IMR-90 (cell line): ENCODE measurements at regions not wholly inside any gene's neighbourhood (a gene's known extent, or its start where the extent isn't known, plus 50 kb on each side); places are given as distances from the start of the nearest gene placed in this dataset.

Experiments
- BHLHE40 ChIP-seq: fragments of 150-350 bp; IDR thresholded peaks from 2 replicates; pipeline ENCODE4 v1.6.1; 2016; ENCODE audit warnings: mild to moderate bottlenecking, low read depth, low read length
- CEBPB ChIP-seq: IDR thresholded peaks from 2 replicates; pipeline ENCODE4 v1.6.1; 2012; ENCODE audit warnings: low read depth, low read length, improper control_type of control experiment
- FOS ChIP-seq: fragments of 150-350 bp; IDR thresholded peaks from 2 replicates; pipeline ENCODE4 v1.6.1; 2016; ENCODE audit warnings: low read depth, low read length
- MAFK ChIP-seq: IDR thresholded peaks from 2 replicates; pipeline ENCODE4 v1.6.1; 2012; ENCODE audit warnings: low read depth, low read length, improper control_type of control experiment
- MXI1 ChIP-seq: IDR thresholded peaks from 2 replicates; pipeline ENCODE4 v1.6.1; 2012; ENCODE audit warnings: low read depth, mild to moderate bottlenecking, low read length, moderate library complexity, borderline replicate concordance
- POLR2A ChIP-seq: IDR thresholded peaks from 2 replicates; pipeline ENCODE4 v1.6.1; 2012; ENCODE audit warnings: mild to moderate bottlenecking, low read depth, low read length
- RAD21 ChIP-seq: IDR thresholded peaks from 2 replicates; pipeline ENCODE4 v1.6.1; 2012; ENCODE audit warnings: low read length, improper control_type of control experiment
- RCOR1 ChIP-seq: IDR thresholded peaks from 2 replicates; pipeline ENCODE4 v1.6.1; 2012; ENCODE audit warnings: mild to moderate bottlenecking, low read length, improper control_type of control experiment; ENCODE audit not compliant: insufficient replicate concordance
- SMC3 ChIP-seq: fragments of 150-350 bp; IDR thresholded peaks from 2 replicates; pipeline ENCODE4 v1.6.1; 2016; ENCODE audit warnings: low read depth, mild to moderate bottlenecking, antibody characterized with exemption, low read length, moderate library complexity
- TF ChIP-seq, protein P1 (sequence below): conservative IDR thresholded peaks from 2 replicates; pipeline ENCODE4 v1.5.1; 2012; ENCODE audit warnings: mild to moderate bottlenecking, low read depth, low read length, improper control_type of control experiment
- TF ChIP-seq, protein P2 (sequence below): fragments of 150-350 bp; IDR thresholded peaks from 2 replicates; pipeline ENCODE4 v1.6.1; 2016; ENCODE audit warnings: low read depth, mild to moderate bottlenecking, low read length, moderate library complexity, borderline replicate concordance

DNA sequence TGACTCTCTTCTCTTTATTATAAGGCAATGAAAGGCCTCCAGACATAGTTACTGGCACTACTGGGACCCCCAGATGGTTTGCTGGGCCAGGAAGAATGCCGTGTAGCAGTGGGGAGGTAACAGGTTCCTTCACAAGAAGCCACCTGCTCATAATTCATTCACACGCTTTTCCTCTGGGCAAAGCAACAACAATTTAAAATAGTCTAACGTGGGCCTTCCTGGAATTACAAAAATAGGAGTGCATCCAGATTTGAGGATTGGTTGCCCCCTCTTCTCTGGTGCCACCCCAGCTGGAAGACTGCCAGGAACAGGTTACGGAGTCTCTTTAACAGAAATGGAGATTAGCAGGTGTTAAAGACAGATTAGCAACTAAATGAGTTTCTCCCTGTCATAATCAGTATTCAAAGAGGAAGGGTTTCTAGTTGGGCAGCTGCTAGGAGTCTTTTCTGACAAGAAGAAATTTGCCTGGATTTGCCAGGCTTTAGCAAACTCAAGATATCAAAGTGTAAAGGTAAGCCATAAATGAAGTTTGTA is 409.6 kb downstream of the NPIPA8 start:
- TF ChIP-seq, protein P1, sequence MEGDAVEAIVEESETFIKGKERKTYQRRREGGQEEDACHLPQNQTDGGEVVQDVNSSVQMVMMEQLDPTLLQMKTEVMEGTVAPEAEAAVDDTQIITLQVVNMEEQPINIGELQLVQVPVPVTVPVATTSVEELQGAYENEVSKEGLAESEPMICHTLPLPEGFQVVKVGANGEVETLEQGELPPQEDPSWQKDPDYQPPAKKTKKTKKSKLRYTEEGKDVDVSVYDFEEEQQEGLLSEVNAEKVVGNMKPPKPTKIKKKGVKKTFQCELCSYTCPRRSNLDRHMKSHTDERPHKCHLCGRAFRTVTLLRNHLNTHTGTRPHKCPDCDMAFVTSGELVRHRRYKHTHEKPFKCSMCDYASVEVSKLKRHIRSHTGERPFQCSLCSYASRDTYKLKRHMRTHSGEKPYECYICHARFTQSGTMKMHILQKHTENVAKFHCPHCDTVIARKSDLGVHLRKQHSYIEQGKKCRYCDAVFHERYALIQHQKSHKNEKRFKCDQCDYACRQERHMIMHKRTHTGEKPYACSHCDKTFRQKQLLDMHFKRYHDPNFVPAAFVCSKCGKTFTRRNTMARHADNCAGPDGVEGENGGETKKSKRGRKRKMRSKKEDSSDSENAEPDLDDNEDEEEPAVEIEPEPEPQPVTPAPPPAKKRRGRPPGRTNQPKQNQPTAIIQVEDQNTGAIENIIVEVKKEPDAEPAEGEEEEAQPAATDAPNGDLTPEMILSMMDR: no peak
- TF ChIP-seq POLR2A: no peak
- no peak for TF ChIP-seq BHLHE40
- TF ChIP-seq RAD21: no peak
- TF ChIP-seq FOS: no peak
- TF ChIP-seq SMC3: no peak
- TF ChIP-seq MAFK: no peak
- TF ChIP-seq CEBPB: no peak
- TF ChIP-seq RCOR1: no peak
- no peak for TF ChIP-seq MXI1
- TF ChIP-seq, protein P2, sequence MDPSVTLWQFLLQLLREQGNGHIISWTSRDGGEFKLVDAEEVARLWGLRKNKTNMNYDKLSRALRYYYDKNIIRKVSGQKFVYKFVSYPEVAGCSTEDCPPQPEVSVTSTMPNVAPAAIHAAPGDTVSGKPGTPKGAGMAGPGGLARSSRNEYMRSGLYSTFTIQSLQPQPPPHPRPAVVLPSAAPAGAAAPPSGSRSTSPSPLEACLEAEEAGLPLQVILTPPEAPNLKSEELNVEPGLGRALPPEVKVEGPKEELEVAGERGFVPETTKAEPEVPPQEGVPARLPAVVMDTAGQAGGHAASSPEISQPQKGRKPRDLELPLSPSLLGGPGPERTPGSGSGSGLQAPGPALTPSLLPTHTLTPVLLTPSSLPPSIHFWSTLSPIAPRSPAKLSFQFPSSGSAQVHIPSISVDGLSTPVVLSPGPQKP: no peak
